Keratinocyte (primary cell): ENCODE measurements at regions not wholly inside any gene's neighbourhood (a gene's known extent, or its start where the extent isn't known, plus 50 kb on each side); places are given as distances from the start of the nearest gene placed in this dataset.

Source experiments
- CTCF ChIP-seq, 3 experiments: IDR thresholded peaks in 1 of 3; conservative IDR thresholded peaks in 1 of 3; optimal IDR thresholded peaks in 1 of 3; 2 replicates in 2 of 3; 3 replicates in 1 of 3; pipeline versions ENCODE3 to v1.5.1; 2011; ENCODE audit warnings: low read length in 3 of 3, mild to moderate bottlenecking in 3 of 3, moderate library complexity in 2 of 3, control low read depth in 1 of 3, inconsistent platforms in 1 of 3; ENCODE audit not compliant: insufficient read depth in 2 of 3; ENCODE audit errors: extremely low read depth in 1 of 3
- EZH2 ChIP-seq: IDR thresholded peaks from one replicate; pipeline ENCODE4 v1.6.1; 2012; ENCODE audit warnings: inconsistent platforms, mild to moderate bottlenecking, low read length, moderate library complexity

GRCh38 chr6:4592026-4592425 lies 184.2 kb upstream of the CDYL start:
- TF ChIP-seq EZH2 (no peak), CTCF (optimal IDR thresholded peaks at IDR 0.05 in 1 of 3, IDR thresholded peaks at IDR 0.05 in 1 of 3, conservative IDR thresholded peaks at IDR 0.05 in 1 of 3; ENCODE audit: extremely low read depth in 1 of 3, insufficient read depth in 2 of 3, low read length in 3 of 3) (no peak)
